ENCODE measurements at regions not wholly inside any gene's neighbourhood (a gene's known extent, or its start where the extent isn't known, plus 50 kb on each side); places are given as distances from the start of the nearest gene placed in this dataset.

DNA sequence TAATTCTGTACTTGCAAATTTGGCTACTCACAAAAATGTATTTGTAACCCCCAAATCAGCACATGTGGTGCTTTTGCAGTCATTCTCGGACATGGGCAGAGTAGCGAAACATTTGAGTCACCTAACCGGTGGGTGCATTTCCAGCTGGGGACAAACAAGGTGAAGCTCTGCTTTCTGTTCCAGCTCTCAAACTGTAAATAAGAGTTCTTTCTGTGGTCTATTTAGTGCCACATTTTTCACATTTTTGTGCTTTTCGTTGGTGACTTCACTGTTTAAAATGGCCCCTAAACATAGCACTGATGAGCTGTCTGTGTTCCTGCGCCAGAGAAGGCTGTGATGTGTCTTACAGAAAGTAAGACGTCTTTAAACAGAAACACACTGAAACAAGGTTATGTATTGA lies 244.5 kb downstream of the CDC5L start:
- Histone ChIP-seq H3K9ac (ENCODE audit: low read depth, low read length) (no peak overlapping the region), H3K4me1 (ENCODE audit: insufficient read depth, low read length) (no peaks in the 10 kb centered on the region), H3K79me2 (ENCODE audit: insufficient read depth, low read length) (no peaks in the 10 kb centered on the region)

GRCh38 chr6:44634321-44634720 lies 246.8 kb downstream of the CDC5L start:
- Histone ChIP-seq H3K36me3 (ENCODE audit: insufficient read depth, low read length) (no peaks in the 10 kb centered on the region), H3K9ac (ENCODE audit: low read depth, low read length) (no peak overlapping the region), H3K9me3 (ENCODE audit: insufficient read depth, low read length, severe bottlenecking) (no peaks in the 10 kb centered on the region), H4K20me1 (ENCODE audit: insufficient read depth, low read length) (no peaks in the 10 kb centered on the region; the same call in 1 of the 2 replicates), H3K27me3 (ENCODE audit: insufficient read depth, low read length, poor library complexity) (peaks cover 4% of the 10 kb centered on the region), H3K27ac (ENCODE audit: low read length) (no peak overlapping the region), H3K4me1 (ENCODE audit: insufficient read depth, low read length) (no peaks in the 10 kb centered on the region), H3K4me3 (ENCODE audit: low read depth in 1 of 2, low read length in 2 of 2) (no peak overlapping the region), H2AFZ (ENCODE audit: low read depth, low read length) (no peak overlapping the region), H3K4me2 (ENCODE audit: insufficient read depth, low read length) (no peak overlapping the region), H3K79me2 (ENCODE audit: insufficient read depth, low read length) (no peaks in the 10 kb centered on the region)
- no peak for DNase-seq
- TF ChIP-seq EZH2 (IDR thresholded peaks at IDR 0.05; ENCODE audit: borderline replicate concordance, low read depth, low read length, severe bottlenecking), result no peak
- TF ChIP-seq, protein P1, sequence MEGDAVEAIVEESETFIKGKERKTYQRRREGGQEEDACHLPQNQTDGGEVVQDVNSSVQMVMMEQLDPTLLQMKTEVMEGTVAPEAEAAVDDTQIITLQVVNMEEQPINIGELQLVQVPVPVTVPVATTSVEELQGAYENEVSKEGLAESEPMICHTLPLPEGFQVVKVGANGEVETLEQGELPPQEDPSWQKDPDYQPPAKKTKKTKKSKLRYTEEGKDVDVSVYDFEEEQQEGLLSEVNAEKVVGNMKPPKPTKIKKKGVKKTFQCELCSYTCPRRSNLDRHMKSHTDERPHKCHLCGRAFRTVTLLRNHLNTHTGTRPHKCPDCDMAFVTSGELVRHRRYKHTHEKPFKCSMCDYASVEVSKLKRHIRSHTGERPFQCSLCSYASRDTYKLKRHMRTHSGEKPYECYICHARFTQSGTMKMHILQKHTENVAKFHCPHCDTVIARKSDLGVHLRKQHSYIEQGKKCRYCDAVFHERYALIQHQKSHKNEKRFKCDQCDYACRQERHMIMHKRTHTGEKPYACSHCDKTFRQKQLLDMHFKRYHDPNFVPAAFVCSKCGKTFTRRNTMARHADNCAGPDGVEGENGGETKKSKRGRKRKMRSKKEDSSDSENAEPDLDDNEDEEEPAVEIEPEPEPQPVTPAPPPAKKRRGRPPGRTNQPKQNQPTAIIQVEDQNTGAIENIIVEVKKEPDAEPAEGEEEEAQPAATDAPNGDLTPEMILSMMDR (IDR thresholded peaks at IDR 0.05; ENCODE audit: borderline replicate concordance, extremely low read depth, low read length, poor library complexity, severe bottlenecking), result no peak
- no peak for ATAC-seq (ENCODE audit: insufficient read depth, low read depth)

More for the DNA sequence above, 244.5 kb downstream of the CDC5L start:
- Histone ChIP-seq H2AFZ (ENCODE audit: low read depth, low read length) (no peak overlapping the region), H3K4me2 (ENCODE audit: insufficient read depth, low read length) (no peak overlapping the region), H3K27ac (ENCODE audit: low read length) (no peak overlapping the region), H3K4me3 (ENCODE audit: low read depth in 1 of 2, low read length in 2 of 2) (no peak overlapping the region), H4K20me1 (ENCODE audit: insufficient read depth, low read length) (no peaks in the 10 kb centered on the region; the same call in 1 of the 2 replicates), H3K27me3 (ENCODE audit: insufficient read depth, low read length, poor library complexity) (peaks cover 4% of the 10 kb centered on the region), H3K36me3 (ENCODE audit: insufficient read depth, low read length) (no peaks in the 10 kb centered on the region), H3K9me3 (ENCODE audit: insufficient read depth, low read length, severe bottlenecking) (no peaks in the 10 kb centered on the region)
- no peak for TF ChIP-seq EZH2 (IDR thresholded peaks at IDR 0.05; ENCODE audit: borderline replicate concordance, low read depth, low read length, severe bottlenecking)
- TF ChIP-seq, protein P1 (IDR thresholded peaks at IDR 0.05; ENCODE audit: borderline replicate concordance, extremely low read depth, low read length, poor library complexity, severe bottlenecking), result no peak
- ATAC-seq (ENCODE audit: insufficient read depth, low read depth), result no peak
- no peak for DNase-seq

DNA sequence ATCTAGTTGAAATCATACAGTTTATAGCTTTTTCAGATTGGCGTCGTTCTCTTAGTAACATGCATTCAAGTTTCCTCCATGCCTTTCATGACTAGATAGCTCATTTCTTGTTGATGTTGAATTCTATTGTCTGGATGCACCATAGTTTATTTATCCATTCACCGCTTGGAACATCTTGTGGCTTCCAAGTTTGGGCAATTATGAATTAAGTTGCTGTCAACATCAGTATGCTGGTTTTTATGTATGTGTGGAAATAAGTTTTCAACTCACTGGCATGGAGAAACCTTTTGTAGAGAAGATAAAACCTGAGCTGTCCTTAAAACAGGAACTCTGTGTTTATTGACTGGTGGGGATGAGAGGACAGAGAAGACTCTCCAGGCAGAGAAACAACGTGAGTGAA lies 248.0 kb downstream of the CDC5L start:
- no peak overlapping the region for H3K4me2 ChIP-seq (ENCODE audit: insufficient read depth, low read length)
- H4K20me1 ChIP-seq (ENCODE audit: insufficient read depth, low read length), result no peaks in the 10 kb centered on the region
- no peak for TF ChIP-seq EZH2 (IDR thresholded peaks at IDR 0.05; ENCODE audit: borderline replicate concordance, low read depth, low read length, severe bottlenecking)
- TF ChIP-seq, protein P1 (IDR thresholded peaks at IDR 0.05; ENCODE audit: borderline replicate concordance, extremely low read depth, low read length, poor library complexity, severe bottlenecking), result no peak
- ATAC-seq (ENCODE audit: insufficient read depth, low read depth) (no peak), DNase-seq (no peak)
- H3K27me3 ChIP-seq (ENCODE audit: insufficient read depth, low read length, poor library complexity), result peaks cover 4% of the 10 kb centered on the region
- no peaks in the 10 kb centered on the region for H3K9me3 ChIP-seq (ENCODE audit: insufficient read depth, low read length, severe bottlenecking)
- no peaks in the 10 kb centered on the region for H3K4me1 ChIP-seq (ENCODE audit: insufficient read depth, low read length)
- no peak overlapping the region for H3K27ac ChIP-seq (ENCODE audit: low read length)
- H3K4me3 ChIP-seq (ENCODE audit: low read depth in 1 of 2, low read length in 2 of 2), result no peak overlapping the region
- no peak overlapping the region for H3K9ac ChIP-seq (ENCODE audit: low read depth, low read length)
- H2AFZ ChIP-seq (ENCODE audit: low read depth, low read length), result no peak overlapping the region
- H3K36me3 ChIP-seq (ENCODE audit: insufficient read depth, low read length), result no peaks in the 10 kb centered on the region
- no peaks in the 10 kb centered on the region for H3K79me2 ChIP-seq (ENCODE audit: insufficient read depth, low read length)
